ENCODE measurements at regions not wholly inside any gene's neighbourhood (a gene's known extent, or its start where the extent isn't known, plus 50 kb on each side); places are given as distances from the start of the nearest gene placed in this dataset.
"Not testable (repeated sequence)": the region's sequence is repeated elsewhere in the genome, so short reads cannot be mapped to it uniquely, and the experiment has no call there.

DNA sequence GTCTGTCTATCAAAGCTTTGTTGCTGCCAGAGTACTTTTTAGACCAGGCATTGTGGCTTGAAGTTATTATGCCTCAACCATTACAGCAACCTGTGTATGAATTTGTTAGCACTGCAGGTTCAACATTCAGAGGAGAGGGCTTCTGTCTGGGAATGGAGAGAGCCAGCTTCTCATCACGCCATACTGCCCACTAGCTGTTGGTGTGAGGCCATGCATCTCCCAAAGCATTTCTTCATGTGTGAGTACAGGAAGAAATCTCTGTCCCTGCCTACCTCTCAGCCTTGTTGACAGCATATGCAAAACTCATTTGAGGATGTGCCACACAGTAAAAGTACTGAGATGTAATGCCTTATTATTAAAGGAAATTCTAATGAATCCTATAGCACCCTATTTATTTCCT, 76.9 kb upstream of the PPARGC1A start:
- Mint-ChIP-seq H3K4me3 (no peak overlapping the region), H3K9me3 (no peaks in the 10 kb centered on the region), H3K27me3 (ENCODE audit: low read depth) (peaks cover 9% of the 10 kb centered on the region), H3K36me3 (ENCODE audit: low read depth) (no peaks in the 10 kb centered on the region), H3K4me1 (peaks cover 6% of the 10 kb centered on the region), H3K27ac (no peak overlapping the region)
- TF ChIP-seq, protein P1, sequence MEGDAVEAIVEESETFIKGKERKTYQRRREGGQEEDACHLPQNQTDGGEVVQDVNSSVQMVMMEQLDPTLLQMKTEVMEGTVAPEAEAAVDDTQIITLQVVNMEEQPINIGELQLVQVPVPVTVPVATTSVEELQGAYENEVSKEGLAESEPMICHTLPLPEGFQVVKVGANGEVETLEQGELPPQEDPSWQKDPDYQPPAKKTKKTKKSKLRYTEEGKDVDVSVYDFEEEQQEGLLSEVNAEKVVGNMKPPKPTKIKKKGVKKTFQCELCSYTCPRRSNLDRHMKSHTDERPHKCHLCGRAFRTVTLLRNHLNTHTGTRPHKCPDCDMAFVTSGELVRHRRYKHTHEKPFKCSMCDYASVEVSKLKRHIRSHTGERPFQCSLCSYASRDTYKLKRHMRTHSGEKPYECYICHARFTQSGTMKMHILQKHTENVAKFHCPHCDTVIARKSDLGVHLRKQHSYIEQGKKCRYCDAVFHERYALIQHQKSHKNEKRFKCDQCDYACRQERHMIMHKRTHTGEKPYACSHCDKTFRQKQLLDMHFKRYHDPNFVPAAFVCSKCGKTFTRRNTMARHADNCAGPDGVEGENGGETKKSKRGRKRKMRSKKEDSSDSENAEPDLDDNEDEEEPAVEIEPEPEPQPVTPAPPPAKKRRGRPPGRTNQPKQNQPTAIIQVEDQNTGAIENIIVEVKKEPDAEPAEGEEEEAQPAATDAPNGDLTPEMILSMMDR (IDR thresholded peaks at IDR 0.05; ENCODE audit: unreplicated experiment in 3 of 3): peak in 1 of 3 experiments; percentile 26

DNA sequence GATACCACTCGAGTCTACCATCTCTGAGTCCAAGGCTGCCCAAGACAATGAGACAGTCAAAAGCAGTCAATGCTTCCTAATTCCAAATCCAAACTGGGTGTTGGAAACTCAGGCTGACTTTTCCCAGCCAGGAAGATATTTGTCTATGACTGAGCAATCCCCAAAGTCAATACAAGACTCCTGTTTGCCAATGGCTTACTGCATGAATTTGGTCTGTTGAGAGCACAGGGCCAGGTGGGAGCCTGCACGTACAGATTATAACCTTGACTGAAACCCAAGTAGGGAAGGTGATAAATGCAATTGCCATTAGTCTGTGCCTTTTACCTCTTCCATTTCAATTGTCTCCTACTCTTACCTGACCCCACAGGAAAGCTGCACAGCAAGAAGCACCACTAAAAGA, 72.6 kb upstream of the PPARGC1A start:
- TF ChIP-seq, protein P1 (IDR thresholded peaks at IDR 0.05; ENCODE audit: unreplicated experiment in 3 of 3): no peak
- H3K4me1 Mint-ChIP-seq: no peaks in the 10 kb centered on the region
- H3K27me3 Mint-ChIP-seq (ENCODE audit: low read depth): peaks cover 6% of the 10 kb centered on the region

DNA sequence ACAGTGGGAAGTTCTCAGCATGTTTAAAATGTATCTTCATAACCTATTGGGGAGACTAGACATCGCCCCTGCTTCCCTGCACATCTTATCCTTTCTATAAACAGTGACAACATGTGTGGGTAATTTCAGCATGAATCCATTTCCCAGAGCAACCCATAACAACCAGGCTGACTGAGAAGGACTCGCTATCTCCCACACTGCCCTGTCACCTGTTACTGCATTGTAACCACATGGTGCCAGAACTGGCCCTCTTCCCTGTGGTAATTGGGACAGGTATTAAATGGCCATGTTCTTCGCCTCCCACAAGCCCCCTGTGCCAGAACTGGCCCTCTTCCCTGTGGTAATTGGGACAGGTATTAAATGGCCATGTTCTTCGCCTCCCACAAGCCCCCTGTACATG, 71.5 kb upstream of the PPARGC1A start:
- not testable (repeated sequence) for H3K4me1 Mint-ChIP-seq; H3K36me3 Mint-ChIP-seq (ENCODE audit: low read depth); H3K9me3 Mint-ChIP-seq; H3K4me3 Mint-ChIP-seq; H3K27ac Mint-ChIP-seq; H3K27me3 Mint-ChIP-seq (ENCODE audit: low read depth)

More for the DNA sequence above, 72.6 kb upstream of the PPARGC1A start:
- no peaks in the 10 kb centered on the region for H3K9me3 Mint-ChIP-seq
- H3K36me3 Mint-ChIP-seq (ENCODE audit: low read depth): no peaks in the 10 kb centered on the region
- H3K27ac Mint-ChIP-seq: no peak overlapping the region
- H3K4me3 Mint-ChIP-seq: no peak overlapping the region

- no peak overlapping the region for H3K27ac Mint-ChIP-seq
- H3K36me3 Mint-ChIP-seq (ENCODE audit: low read depth): no peaks in the 10 kb centered on the region
- H3K9me3 Mint-ChIP-seq: no peaks in the 10 kb centered on the region
- no peaks in the 10 kb centered on the region for H3K4me1 Mint-ChIP-seq
- peaks cover 6% of the 10 kb centered on the region for H3K27me3 Mint-ChIP-seq (ENCODE audit: low read depth)
- TF ChIP-seq, protein P1 (IDR thresholded peaks at IDR 0.05; ENCODE audit: unreplicated experiment in 3 of 3): no peak
- no peak overlapping the region for H3K4me3 Mint-ChIP-seq
Measured at GRCh38 chr4:23959396-23960148, 69.7 kb upstream of the PPARGC1A start.

- peaks cover 5% of the 10 kb centered on the region for H3K27me3 Mint-ChIP-seq (ENCODE audit: low read depth)
- H3K9me3 Mint-ChIP-seq: no peaks in the 10 kb centered on the region
- H3K4me3 Mint-ChIP-seq: no peak overlapping the region
- H3K4me1 Mint-ChIP-seq: no peaks in the 10 kb centered on the region
- no peaks in the 10 kb centered on the region for H3K36me3 Mint-ChIP-seq (ENCODE audit: low read depth)
- H3K27ac Mint-ChIP-seq: no peak overlapping the region
- TF ChIP-seq, protein P1 (IDR thresholded peaks at IDR 0.05; ENCODE audit: unreplicated experiment in 3 of 3): no peak
Measured at GRCh38 chr4:23958749-23959148, 68.9 kb upstream of the PPARGC1A start.

DNA sequence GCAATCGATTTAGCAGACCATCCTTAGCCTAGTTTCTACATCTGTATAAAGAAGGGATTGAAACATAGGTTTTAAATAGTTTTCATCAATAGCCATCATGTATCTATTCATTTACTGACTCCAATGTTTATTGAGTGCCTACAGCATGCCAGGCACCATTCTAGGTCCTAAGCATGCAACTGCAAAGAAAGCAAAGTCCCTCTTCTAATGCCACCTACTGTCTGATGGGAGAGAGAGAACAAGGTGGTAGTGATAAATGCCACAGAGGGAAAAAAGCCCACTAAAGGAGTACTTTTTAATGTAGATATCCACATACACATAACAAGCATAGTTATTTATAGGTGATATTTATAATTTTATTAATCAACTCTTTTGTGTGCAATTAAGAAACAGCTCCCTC, 67.6 kb upstream of the PPARGC1A start:
- TF ChIP-seq, protein P1 (IDR thresholded peaks at IDR 0.05; ENCODE audit: unreplicated experiment in 3 of 3): no peak
- no peaks in the 10 kb centered on the region for H3K9me3 Mint-ChIP-seq
- H3K27ac Mint-ChIP-seq: no peak overlapping the region
- no peaks in the 10 kb centered on the region for H3K36me3 Mint-ChIP-seq (ENCODE audit: low read depth)
- no peaks in the 10 kb centered on the region for H3K27me3 Mint-ChIP-seq (ENCODE audit: low read depth)
- no peak overlapping the region for H3K4me3 Mint-ChIP-seq
- no peaks in the 10 kb centered on the region for H3K4me1 Mint-ChIP-seq
